CD14-positive monocyte (primary cell): ENCODE measurements at regions not wholly inside any gene's neighbourhood (a gene's known extent, or its start where the extent isn't known, plus 50 kb on each side); places are given as distances from the start of the nearest gene placed in this dataset.

Source experiments
- DNase-seq, 3 donors: peaks; one replicate each; pipeline ENCODE4 v3.0.0-alpha.2; 2011 to 2022
- H2AFZ ChIP-seq: 2 replicates; pipeline ENCODE4 v1.6.0; 2012; ENCODE audit warnings: mild to moderate bottlenecking, low read depth, low read length, inconsistent platforms; ENCODE audit not compliant: insufficient read depth, poor library complexity, severe bottlenecking
- H3K27ac ChIP-seq, 2 donors: 1 replicate in 1 of 2; 2 replicates in 1 of 2; pipeline ENCODE4 v1.5.1; 2012 to 2013; ENCODE audit warnings: low read length in 2 of 2, control low read depth in 1 of 2, inconsistent platforms in 1 of 2, low read depth in 1 of 2, mild to moderate bottlenecking in 1 of 2
- H3K27me3 ChIP-seq, 2 donors: one replicate each; pipeline versions ENCODE4 v1.6.0 to v1.6.1; 2011 to 2013; ENCODE audit warnings: low read length in 2 of 2; ENCODE audit not compliant: control insufficient read depth in 2 of 2, insufficient read depth in 2 of 2
- H3K36me3 ChIP-seq, 2 donors: replicated peaks in 1 of 2; 1 replicate in 1 of 2; 2 replicates in 1 of 2; pipeline versions ENCODE4 v1.5.1 to v1.6.1; 2012 to 2013; ENCODE audit warnings: low read length in 2 of 2, control low read depth in 1 of 2, inconsistent platforms in 1 of 2, mild to moderate bottlenecking in 1 of 2; ENCODE audit not compliant: insufficient read depth in 2 of 2, control insufficient read depth in 1 of 2
- H3K4me1 ChIP-seq, 2 donors: 1 replicate in 1 of 2; 2 replicates in 1 of 2; pipeline versions ENCODE4 v1.5.1 to v1.6.1; 2012 to 2013; ENCODE audit warnings: low read length in 2 of 2, control low read depth in 1 of 2, inconsistent platforms in 1 of 2, mild to moderate bottlenecking in 1 of 2, moderate library complexity in 1 of 2; ENCODE audit not compliant: insufficient read depth in 2 of 2, control insufficient read depth in 1 of 2
- H3K4me2 ChIP-seq: replicated peaks from 2 replicates; pipeline ENCODE3; 2012; ENCODE audit warnings: low read length, moderate library complexity, mild to moderate bottlenecking; ENCODE audit not compliant: poor library complexity, severe bottlenecking; ENCODE audit errors: extremely low read depth
- H3K4me3 ChIP-seq, 3 experiments: fragments of 200-600 bp in 1 of 3; sonication (generic) in 1 of 3; replicated peaks in 1 of 3; 1 replicate in 2 of 3; 2 replicates in 1 of 3; pipeline ENCODE4 v1.5.1; 2011 to 2013; ENCODE audit warnings: low read length in 3 of 3, mild to moderate bottlenecking in 3 of 3, control low read depth in 2 of 3, low read depth in 2 of 3, inconsistent platforms in 1 of 3, moderate library complexity in 1 of 3
- H3K79me2 ChIP-seq: 2 replicates; pipeline ENCODE4 v1.6.0; 2012; ENCODE audit warnings: mild to moderate bottlenecking, control low read depth, inconsistent platforms, low read length, moderate library complexity; ENCODE audit not compliant: insufficient read depth
- H3K9ac ChIP-seq: 2 replicates; pipeline ENCODE4 v1.6.0; 2017; ENCODE audit warnings: low read length, mild to moderate bottlenecking; ENCODE audit not compliant: insufficient read depth, poor library complexity, severe bottlenecking
- H3K9me3 ChIP-seq, 2 donors: replicated peaks in 1 of 2; 1 replicate in 1 of 2; 2 replicates in 1 of 2; pipeline versions ENCODE4 v1.5.1 to v1.6.1; 2012 to 2013; ENCODE audit warnings: low read length in 2 of 2, control low read depth in 1 of 2; ENCODE audit not compliant: control insufficient read depth in 1 of 2, insufficient read depth in 1 of 2
- H4K20me1 ChIP-seq: 2 replicates; pipeline ENCODE4 v1.6.0; 2012; ENCODE audit warnings: mild to moderate bottlenecking, low read length, control low read depth, moderate library complexity; ENCODE audit not compliant: insufficient read depth
- H3K27ac Mint-ChIP-seq, 7 donors: one replicate each; pipeline ENCODE4 v1.8.0; 2020; ENCODE audit warnings: mild to moderate bottlenecking in 7 of 7, mixed read lengths in 7 of 7, moderate library complexity in 6 of 7, inconsistent platforms in 2 of 7
- H3K27me3 Mint-ChIP-seq, 3 donors: one replicate each; pipeline ENCODE4 v1.8.0; 2021 to 2022; ENCODE audit warnings: low read depth in 3 of 3, mild to moderate bottlenecking in 3 of 3, mixed read lengths in 3 of 3, moderate library complexity in 3 of 3, inconsistent platforms in 1 of 3
- H3K36me3 Mint-ChIP-seq, 2 donors: one replicate each; pipeline ENCODE4 v1.8.0; 2020; ENCODE audit warnings: mixed read lengths in 2 of 2, inconsistent platforms in 1 of 2, mild to moderate bottlenecking in 1 of 2
- H3K4me1 Mint-ChIP-seq: one replicate; pipeline ENCODE4 v1.8.0; 2020; ENCODE audit warnings: mild to moderate bottlenecking, mixed read lengths
- H3K4me3 Mint-ChIP-seq, 2 donors: one replicate each; pipeline ENCODE4 v1.8.0; 2020; ENCODE audit warnings: mild to moderate bottlenecking in 2 of 2, mixed read lengths in 2 of 2, moderate library complexity in 1 of 2
- H3K9me3 Mint-ChIP-seq, 7 donors: one replicate each; pipeline ENCODE4 v1.8.0; 2020 to 2022; ENCODE audit warnings: mixed read lengths in 7 of 7, mild to moderate bottlenecking in 6 of 7, moderate library complexity in 6 of 7, inconsistent platforms in 2 of 7
- WGBS: methylation state at CpG from one replicate; pipeline ENCODE4 v1.1.5; 2013; ENCODE audit warnings: missing lambda C conversion rate; ENCODE audit not compliant: insufficient coverage; 5-methylcytosine and 5-hydroxymethylcytosine counted together
- intact Hi-C, 2 donors: fragments of 100-400 bp; cut with micrococcal nuclease; formaldehyde crosslinking; loops; one replicate each; pipeline versions ENCODE4 v1.15.0 to v1.15.1; 2023
- TF ChIP-seq, protein P1 (sequence below): fragments of 200-600 bp; IDR thresholded peaks from one replicate; pipeline ENCODE4 v1.8.0; 2022; ENCODE audit warnings: antibody characterized with exemption, mild to moderate bottlenecking

DNA sequence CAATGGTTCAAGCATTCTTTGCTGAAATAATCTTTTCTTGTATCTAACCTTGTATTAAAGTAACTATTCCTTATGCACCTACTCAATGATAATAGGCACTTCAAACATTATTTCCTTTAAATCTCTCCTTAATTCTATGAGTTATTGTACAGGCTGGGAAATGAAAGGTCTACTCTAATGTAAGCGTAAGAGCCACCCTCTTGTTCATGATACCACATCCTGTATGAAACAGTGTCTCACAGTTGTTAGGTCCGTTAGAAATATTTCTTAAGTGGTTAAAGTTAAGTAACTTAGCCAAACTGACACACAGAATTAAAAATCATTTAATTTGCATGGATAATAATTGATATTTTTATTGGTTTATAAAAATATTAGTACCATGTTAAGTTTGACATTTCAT, 162.5 kb upstream of the RPRM start:
- Histone ChIP-seq H4K20me1 (no peaks in the 10 kb centered on the region), H3K79me2 (no peaks in the 10 kb centered on the region), H3K4me3 (no peak overlapping the region), H3K9ac (no peak overlapping the region), H3K4me1 (no peaks in the 10 kb centered on the region), H3K9me3 (peaks cover 3 to 5% of the 10 kb centered on the region in 2 donors), H3K4me2 (no peak overlapping the region), H3K27me3 (no peaks in the 10 kb centered on the region), H3K27ac (no peak overlapping the region), H3K36me3 (no peaks in the 10 kb centered on the region), H2AFZ (no peak overlapping the region)
- intact Hi-C loops: no loop called here
- Mint-ChIP-seq H3K9me3 (peaks cover 0 to 7% (median 5%) of the 10 kb centered on the region in 7 donors), H3K27ac (no peak overlapping the region), H3K27me3 (no peaks in the 10 kb centered on the region), H3K4me3 (no peak overlapping the region), H3K4me1 (no peaks in the 10 kb centered on the region), H3K36me3 (no peaks in the 10 kb centered on the region)
- TF ChIP-seq, protein P1, sequence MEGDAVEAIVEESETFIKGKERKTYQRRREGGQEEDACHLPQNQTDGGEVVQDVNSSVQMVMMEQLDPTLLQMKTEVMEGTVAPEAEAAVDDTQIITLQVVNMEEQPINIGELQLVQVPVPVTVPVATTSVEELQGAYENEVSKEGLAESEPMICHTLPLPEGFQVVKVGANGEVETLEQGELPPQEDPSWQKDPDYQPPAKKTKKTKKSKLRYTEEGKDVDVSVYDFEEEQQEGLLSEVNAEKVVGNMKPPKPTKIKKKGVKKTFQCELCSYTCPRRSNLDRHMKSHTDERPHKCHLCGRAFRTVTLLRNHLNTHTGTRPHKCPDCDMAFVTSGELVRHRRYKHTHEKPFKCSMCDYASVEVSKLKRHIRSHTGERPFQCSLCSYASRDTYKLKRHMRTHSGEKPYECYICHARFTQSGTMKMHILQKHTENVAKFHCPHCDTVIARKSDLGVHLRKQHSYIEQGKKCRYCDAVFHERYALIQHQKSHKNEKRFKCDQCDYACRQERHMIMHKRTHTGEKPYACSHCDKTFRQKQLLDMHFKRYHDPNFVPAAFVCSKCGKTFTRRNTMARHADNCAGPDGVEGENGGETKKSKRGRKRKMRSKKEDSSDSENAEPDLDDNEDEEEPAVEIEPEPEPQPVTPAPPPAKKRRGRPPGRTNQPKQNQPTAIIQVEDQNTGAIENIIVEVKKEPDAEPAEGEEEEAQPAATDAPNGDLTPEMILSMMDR: no peak
- whole genome bisulfite sequencing: no CpG with 5 or more reads among the region's 2 CpGs
- DNase-seq: no peak

DNA sequence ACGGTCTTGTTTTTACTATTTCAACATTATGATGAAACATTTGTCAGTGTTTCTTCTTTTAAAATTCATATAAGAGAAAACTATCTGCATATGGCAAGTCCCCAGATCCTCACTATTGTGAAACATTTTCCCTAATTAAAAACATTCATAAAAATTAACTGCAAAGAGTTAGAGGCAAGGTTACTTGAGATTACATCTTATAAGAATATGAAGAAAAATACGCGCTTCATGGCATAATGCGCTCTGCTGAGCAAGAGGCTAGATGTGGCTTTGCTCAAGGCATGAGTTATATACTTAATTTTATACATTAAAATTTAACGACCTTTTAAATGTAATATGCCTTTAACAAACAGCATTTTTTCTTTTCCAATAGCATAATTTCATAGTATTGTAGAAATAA, 166.4 kb upstream of the RPRM start:
- no peaks in the 10 kb centered on the region for H3K36me3 ChIP-seq
- intact Hi-C loops: no loop called here
- H3K79me2 ChIP-seq: no peaks in the 10 kb centered on the region
- no peak overlapping the region for H3K9ac ChIP-seq
- H3K4me1 Mint-ChIP-seq: no peaks in the 10 kb centered on the region
- H3K9me3 ChIP-seq: peaks cover under 1 to 3% of the 10 kb centered on the region in 2 donors
- no peaks in the 10 kb centered on the region for H3K27me3 Mint-ChIP-seq
- no peaks in the 10 kb centered on the region for H4K20me1 ChIP-seq
- no peaks in the 10 kb centered on the region for H3K4me1 ChIP-seq
- DNase-seq: no peak
- TF ChIP-seq, protein P1: no peak
- H3K4me3 ChIP-seq: no peak overlapping the region
- H3K27ac ChIP-seq: no peak overlapping the region
- no peak overlapping the region for H2AFZ ChIP-seq
- H3K27me3 ChIP-seq: no peaks in the 10 kb centered on the region
- H3K9me3 Mint-ChIP-seq: peaks cover 0 to 9% (median 5%) of the 10 kb centered on the region in 7 donors
- no peak overlapping the region for H3K4me3 Mint-ChIP-seq
- H3K27ac Mint-ChIP-seq: no peak overlapping the region
- WGBS: no CpG with 5 or more reads among the region's 5 CpGs
- no peak overlapping the region for H3K4me2 ChIP-seq
- H3K36me3 Mint-ChIP-seq: no peaks in the 10 kb centered on the region
